ENCODE measurements at regions not wholly inside any gene's neighbourhood (a gene's known extent, or its start where the extent isn't known, plus 50 kb on each side); places are given as distances from the start of the nearest gene placed in this dataset.

DNA sequence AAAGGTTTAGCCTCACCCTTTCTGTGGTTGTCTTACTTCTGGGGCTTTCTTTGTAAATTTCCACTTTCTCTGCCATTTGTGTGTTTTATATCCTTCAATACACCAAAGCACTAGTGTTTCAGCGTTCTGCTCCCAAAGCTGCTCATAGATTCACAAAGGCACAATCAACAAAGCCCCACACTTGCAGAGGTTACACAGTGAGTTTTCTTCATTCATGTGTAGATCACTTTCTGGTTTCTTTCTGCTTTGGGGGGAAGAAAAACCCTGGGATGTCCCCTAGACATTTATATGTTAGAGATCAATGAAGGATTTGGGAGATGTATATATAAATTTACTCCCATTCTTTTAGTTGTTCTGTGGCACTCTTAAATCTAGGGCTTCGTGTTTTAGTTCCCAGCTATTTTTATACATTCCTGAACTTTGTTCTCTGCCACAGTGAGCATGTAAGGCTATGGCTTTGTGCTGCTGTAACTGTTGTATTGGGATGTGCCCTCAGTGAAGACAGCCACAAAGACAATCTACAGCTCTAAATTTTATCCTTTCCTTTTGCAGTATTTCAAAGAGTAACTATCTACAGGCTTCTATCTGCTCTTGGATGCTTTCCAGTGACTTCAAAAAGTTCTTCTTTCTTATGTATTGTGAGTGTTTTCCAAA, 636.5 kb downstream of the ZBBX start:
- Histone ChIP-seq H3K4me3 (no peak overlapping the region), H3K27ac (no peak overlapping the region), H3K36me3 (no peaks in the 10 kb centered on the region), H3K9me3 (no peaks in the 10 kb centered on the region), H3K4me1 (no peaks in the 10 kb centered on the region), H3K27me3 (no peaks in the 10 kb centered on the region)
- ATAC-seq = no peak
- TF ChIP-seq POLR2A (IDR thresholded peaks at IDR 0.05) (no peak), POLR2AphosphoS5 (IDR thresholded peaks at IDR 0.05) (no peak), EP300 (IDR thresholded peaks at IDR 0.05) (no peak)
- TF ChIP-seq, protein P1, sequence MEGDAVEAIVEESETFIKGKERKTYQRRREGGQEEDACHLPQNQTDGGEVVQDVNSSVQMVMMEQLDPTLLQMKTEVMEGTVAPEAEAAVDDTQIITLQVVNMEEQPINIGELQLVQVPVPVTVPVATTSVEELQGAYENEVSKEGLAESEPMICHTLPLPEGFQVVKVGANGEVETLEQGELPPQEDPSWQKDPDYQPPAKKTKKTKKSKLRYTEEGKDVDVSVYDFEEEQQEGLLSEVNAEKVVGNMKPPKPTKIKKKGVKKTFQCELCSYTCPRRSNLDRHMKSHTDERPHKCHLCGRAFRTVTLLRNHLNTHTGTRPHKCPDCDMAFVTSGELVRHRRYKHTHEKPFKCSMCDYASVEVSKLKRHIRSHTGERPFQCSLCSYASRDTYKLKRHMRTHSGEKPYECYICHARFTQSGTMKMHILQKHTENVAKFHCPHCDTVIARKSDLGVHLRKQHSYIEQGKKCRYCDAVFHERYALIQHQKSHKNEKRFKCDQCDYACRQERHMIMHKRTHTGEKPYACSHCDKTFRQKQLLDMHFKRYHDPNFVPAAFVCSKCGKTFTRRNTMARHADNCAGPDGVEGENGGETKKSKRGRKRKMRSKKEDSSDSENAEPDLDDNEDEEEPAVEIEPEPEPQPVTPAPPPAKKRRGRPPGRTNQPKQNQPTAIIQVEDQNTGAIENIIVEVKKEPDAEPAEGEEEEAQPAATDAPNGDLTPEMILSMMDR (IDR thresholded peaks at IDR 0.05) = no peak
- WGBS, 2 donors (ENCODE audit: low coverage in 1 of 2) = 27 to 34% methylated on average over 1 to 2 of the region's 2 CpGs

DNA sequence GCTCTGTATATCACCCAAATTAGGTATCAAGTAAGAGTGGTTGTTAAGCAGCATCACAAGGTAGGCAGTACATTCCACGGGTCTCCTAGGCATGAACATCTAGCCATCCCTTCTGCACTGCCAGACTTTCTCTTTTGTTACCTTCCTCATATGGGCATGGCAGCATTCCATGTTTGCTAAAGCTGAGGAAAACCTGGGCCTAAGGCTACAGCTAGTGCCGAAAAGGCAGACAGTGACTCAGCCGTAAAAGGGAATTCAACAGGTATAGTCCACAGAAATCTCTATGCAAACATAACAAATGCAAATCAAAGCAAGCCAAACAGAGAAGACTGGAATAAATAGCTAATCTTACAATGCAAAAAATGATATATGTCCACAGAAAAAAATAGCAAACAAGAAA, 645.4 kb downstream of the ZBBX start:
- H3K4me3 ChIP-seq = no peak overlapping the region
- 100% methylated on average over 1 to 3 of the region's 3 CpGs for WGBS, 2 donors (ENCODE audit: low coverage in 1 of 2)
- TF ChIP-seq POLR2A (IDR thresholded peaks at IDR 0.05) = no peak
- TF ChIP-seq EP300 (IDR thresholded peaks at IDR 0.05) = no peak
- no peak for TF ChIP-seq POLR2AphosphoS5 (IDR thresholded peaks at IDR 0.05)
- TF ChIP-seq, protein P1 (IDR thresholded peaks at IDR 0.05) = no peak
- no peaks in the 10 kb centered on the region for H3K27me3 ChIP-seq
- no peaks in the 10 kb centered on the region for H3K4me1 ChIP-seq
- no peaks in the 10 kb centered on the region for H3K36me3 ChIP-seq
- ATAC-seq = no peak
- H3K9me3 ChIP-seq = no peaks in the 10 kb centered on the region
- no peak overlapping the region for H3K27ac ChIP-seq

DNA sequence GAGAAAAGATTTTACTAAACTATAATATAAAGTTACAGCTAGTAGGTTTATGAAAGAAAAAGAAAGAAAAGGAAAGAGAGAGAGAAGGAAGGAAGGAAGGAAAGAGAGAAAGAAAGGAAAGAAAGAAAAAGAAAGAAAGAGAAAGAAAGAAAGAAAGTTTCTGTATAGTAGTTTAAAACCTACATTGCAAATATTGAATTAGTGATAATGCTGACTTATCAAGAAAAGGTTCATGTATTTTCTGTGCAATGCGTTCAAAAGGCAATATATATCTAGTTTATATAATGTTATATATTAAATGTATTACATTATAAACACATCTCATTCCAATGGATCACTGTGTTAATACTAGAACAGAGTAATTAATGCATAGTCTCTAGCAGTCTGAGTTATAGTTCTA, 648.4 kb downstream of the ZBBX start:
- H3K27ac ChIP-seq = no peak overlapping the region
- TF ChIP-seq POLR2A (IDR thresholded peaks at IDR 0.05) (no peak), EP300 (IDR thresholded peaks at IDR 0.05) (no peak), POLR2AphosphoS5 (IDR thresholded peaks at IDR 0.05) (no peak)
- TF ChIP-seq, protein P1 (IDR thresholded peaks at IDR 0.05) = no peak

DNA sequence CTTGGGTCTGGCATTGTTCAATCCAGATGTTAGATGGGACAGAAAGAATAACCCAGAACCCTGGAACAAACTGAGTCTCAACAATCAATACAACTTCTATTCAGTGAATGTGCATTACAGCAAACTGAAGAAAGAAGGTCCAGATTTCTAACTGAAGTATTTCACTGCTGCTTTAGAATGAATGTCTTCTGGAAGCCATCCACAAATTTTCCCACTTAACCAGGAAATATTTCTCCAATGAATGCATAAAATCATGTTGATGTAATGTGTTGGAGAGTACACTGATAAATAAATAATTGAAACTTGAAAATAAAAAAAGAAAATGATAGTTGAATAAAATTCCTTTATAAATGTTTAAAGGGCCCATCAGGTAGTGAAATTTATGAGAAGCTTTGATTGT, 658.6 kb downstream of the ZBBX start:
- TF ChIP-seq EP300 (IDR thresholded peaks at IDR 0.05) (no peak), POLR2AphosphoS5 (IDR thresholded peaks at IDR 0.05) (no peak)
- no peaks in the 10 kb centered on the region for H3K36me3 ChIP-seq
- no peak overlapping the region for H3K4me3 ChIP-seq
- H3K27me3 ChIP-seq = no peaks in the 10 kb centered on the region
- H3K9me3 ChIP-seq = no peaks in the 10 kb centered on the region
- no peak overlapping the region for H3K27ac ChIP-seq
- no peak for ATAC-seq
- H3K4me1 ChIP-seq = no peaks in the 10 kb centered on the region

More for the DNA sequence above, 648.4 kb downstream of the ZBBX start:
- no peaks in the 10 kb centered on the region for H3K4me1 ChIP-seq
- H3K9me3 ChIP-seq = no peaks in the 10 kb centered on the region
- H3K36me3 ChIP-seq = no peaks in the 10 kb centered on the region
- H3K4me3 ChIP-seq = no peak overlapping the region
- no peaks in the 10 kb centered on the region for H3K27me3 ChIP-seq
- 65 to 100% methylated on average over 1 of the region's 1 CpG for WGBS, 2 donors (ENCODE audit: low coverage in 1 of 2)
- ATAC-seq = no peak

DNA sequence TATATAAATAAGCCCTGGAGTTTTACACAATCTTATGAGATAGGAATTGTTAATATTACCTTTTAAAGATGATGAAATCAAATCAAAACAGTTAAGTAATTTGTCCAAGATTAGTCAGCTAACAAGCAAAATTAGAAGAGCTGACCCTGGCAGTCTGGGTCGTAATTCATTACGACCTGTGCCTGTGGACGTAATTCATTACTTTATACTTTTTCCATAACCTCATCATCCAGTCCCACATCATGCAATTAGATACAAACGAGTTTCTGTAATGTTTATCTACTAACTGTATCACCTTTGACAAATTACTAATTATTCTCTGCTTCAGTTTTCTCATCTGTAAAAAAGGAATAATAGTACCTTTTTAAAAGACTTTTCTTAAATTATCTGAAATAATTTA, 665.9 kb downstream of the ZBBX start:
- Histone ChIP-seq H3K27ac (no peak overlapping the region), H3K36me3 (no peaks in the 10 kb centered on the region), H3K9me3 (no peaks in the 10 kb centered on the region), H3K27me3 (no peaks in the 10 kb centered on the region), H3K4me3 (no peak overlapping the region), H3K4me1 (no peaks in the 10 kb centered on the region)
- WGBS, 2 donors (ENCODE audit: low coverage in 1 of 2) = 32 to 41% methylated on average over 4 of the region's 4 CpGs
- ATAC-seq = no peak
- TF ChIP-seq, protein P1 (IDR thresholded peaks at IDR 0.05) = no peak
- no peak for TF ChIP-seq POLR2A (IDR thresholded peaks at IDR 0.05)
- no peak for TF ChIP-seq EP300 (IDR thresholded peaks at IDR 0.05)
- TF ChIP-seq POLR2AphosphoS5 (IDR thresholded peaks at IDR 0.05) = no peak

All from gastroesophageal sphincter (tissue), 4 donors.